Activated naive CD4-positive, alpha-beta T cell treated with anti-CD3 and anti-CD28 coated beads for 36 hours (primary cell): ENCODE measurements at regions not wholly inside any gene's neighbourhood (a gene's known extent, or its start where the extent isn't known, plus 50 kb on each side); places are given as distances from the start of the nearest gene placed in this dataset.

Experiments used
- CTCF ChIA-PET: fragments of 350-600 bp; sonication (Branson Sonifier 250); formaldehyde crosslinking; loops from one replicate; lab custom pipeline; 2021; ENCODE audit warnings: antibody characterized with exemption; lab: Charles Lee
- DNase-seq: peaks from one replicate; pipeline ENCODE4 v3.0.0-alpha.2; 2020
- H3K27ac Mint-ChIP-seq: one replicate; pipeline ENCODE4 v1.8.0; 2021; ENCODE audit warnings: mild to moderate bottlenecking, mixed read lengths
- H3K27me3 Mint-ChIP-seq: one replicate; pipeline ENCODE4 v1.8.0; 2021; ENCODE audit warnings: low read depth, mixed read lengths
- H3K36me3 Mint-ChIP-seq: one replicate; pipeline ENCODE4 v1.8.0; 2021; ENCODE audit warnings: low read depth, mixed read lengths
- H3K4me1 Mint-ChIP-seq: one replicate; pipeline ENCODE4 v1.8.0; 2021; ENCODE audit warnings: low read depth, mixed read lengths
- H3K4me3 Mint-ChIP-seq: one replicate; pipeline ENCODE4 v1.8.0; 2021; ENCODE audit warnings: mild to moderate bottlenecking, moderate library complexity, mixed read lengths
- H3K9me3 Mint-ChIP-seq: one replicate; pipeline ENCODE4 v1.8.0; 2021; ENCODE audit warnings: mixed read lengths
- intact Hi-C: fragments of 100-400 bp; cut with micrococcal nuclease; formaldehyde crosslinking; loops from one replicate; pipeline ENCODE4 v1.15.1; 2023

GRCh38 chr13:26824581-26824980 is 64.0 kb upstream of the GPR12 start:
- CTCF ChIA-PET: interaction anchor here (0.6 kb wide), 1 partner anchor 29 kb away, joined by 3 read pairs; no protein-coding TSS in a partner anchor
- no peak for DNase-seq
- H3K27ac Mint-ChIP-seq: no peak overlapping the region
- H3K9me3 Mint-ChIP-seq: no peaks in the 10 kb centered on the region
- H3K4me3 Mint-ChIP-seq: no peak overlapping the region
- peaks cover 3% of the 10 kb centered on the region for H3K27me3 Mint-ChIP-seq
- intact Hi-C loops: no loop called here
- H3K4me1 Mint-ChIP-seq: no peaks in the 10 kb centered on the region
- no peaks in the 10 kb centered on the region for H3K36me3 Mint-ChIP-seq

GRCh38 chr13:26822146-26822545 is 61.6 kb upstream of the GPR12 start:
- Mint-ChIP-seq H3K36me3 (no peaks in the 10 kb centered on the region), H3K4me1 (no peaks in the 10 kb centered on the region), H3K4me3 (no peak overlapping the region), H3K27ac (no peak overlapping the region), H3K9me3 (no peaks in the 10 kb centered on the region), H3K27me3 (peaks cover 3% of the 10 kb centered on the region)
- intact Hi-C loops: no loop called here
- CTCF ChIA-PET: interaction anchor here (1.1 kb wide), 1 partner anchor 9 kb away, joined by 3 read pairs; no protein-coding TSS in a partner anchor
- DNase-seq: no peak

GRCh38 chr13:26821672-26822071 is 61.1 kb upstream of the GPR12 start:
- no peaks in the 10 kb centered on the region for H3K36me3 Mint-ChIP-seq
- H3K9me3 Mint-ChIP-seq: no peaks in the 10 kb centered on the region
- CTCF ChIA-PET: interaction anchor here (1.1 kb wide), 1 partner anchor 9 kb away, joined by 3 read pairs; no protein-coding TSS in a partner anchor
- no peak for DNase-seq
- H3K27me3 Mint-ChIP-seq: peaks cover 2% of the 10 kb centered on the region
- intact Hi-C loops: no loop called here
- no peak overlapping the region for H3K27ac Mint-ChIP-seq
- H3K4me3 Mint-ChIP-seq: no peak overlapping the region
- no peaks in the 10 kb centered on the region for H3K4me1 Mint-ChIP-seq

GRCh38 chr13:26820871-26821270 is 60.3 kb upstream of the GPR12 start:
- Mint-ChIP-seq H3K9me3 (no peaks in the 10 kb centered on the region), H3K36me3 (no peaks in the 10 kb centered on the region), H3K4me1 (no peaks in the 10 kb centered on the region), H3K27me3 (no peaks in the 10 kb centered on the region), H3K4me3 (no peak overlapping the region), H3K27ac (no peak overlapping the region)
- intact Hi-C loops: no loop called here
- DNase-seq: no peak
- CTCF ChIA-PET: no interaction called here

- H3K36me3 Mint-ChIP-seq: no peaks in the 10 kb centered on the region
- no peaks in the 10 kb centered on the region for H3K27me3 Mint-ChIP-seq
- no peak overlapping the region for H3K4me3 Mint-ChIP-seq
- no peaks in the 10 kb centered on the region for H3K9me3 Mint-ChIP-seq
- no peak for DNase-seq
- no peak overlapping the region for H3K27ac Mint-ChIP-seq
- intact Hi-C loops: no loop called here
- CTCF ChIA-PET: interaction anchor here (0.6 to 0.9 kb wide), 2 partner anchors 111 to 1053 kb away, joined by 3 read pairs; no protein-coding TSS in a partner anchor
- H3K4me1 Mint-ChIP-seq: no peaks in the 10 kb centered on the region
Measured at GRCh38 chr13:26819046-26819445, 58.5 kb upstream of the GPR12 start.

GRCh38 chr13:26816881-26817280 is 56.3 kb upstream of the GPR12 start:
- CTCF ChIA-PET: no interaction called here

GRCh38 chr13:26813980-26814348 is 53.4 kb upstream of the GPR12 start:
- no peaks in the 10 kb centered on the region for H3K9me3 Mint-ChIP-seq
- H3K27ac Mint-ChIP-seq: no peak overlapping the region
- peaks cover 9% of the 10 kb centered on the region for H3K27me3 Mint-ChIP-seq
- DNase-seq: no peak
- CTCF ChIA-PET: interaction anchor here (1.0 kb wide), 1 partner anchor 42 kb away, joined by 3 read pairs; no protein-coding TSS in a partner anchor
- H3K4me1 Mint-ChIP-seq: no peaks in the 10 kb centered on the region
- intact Hi-C loops: no loop called here
- no peaks in the 10 kb centered on the region for H3K36me3 Mint-ChIP-seq
- no peak overlapping the region for H3K4me3 Mint-ChIP-seq

More at GRCh38 chr13:26816881-26817280, 56.3 kb upstream of the GPR12 start:
- Mint-ChIP-seq H3K27me3 (no peaks in the 10 kb centered on the region), H3K36me3 (no peaks in the 10 kb centered on the region), H3K9me3 (no peaks in the 10 kb centered on the region), H3K4me3 (no peak overlapping the region), H3K27ac (no peak overlapping the region), H3K4me1 (no peaks in the 10 kb centered on the region)
- intact Hi-C loops: no loop called here
- DNase-seq: no peak

GRCh38 chr13:26813321-26813979 is 52.9 kb upstream of the GPR12 start:
- intact Hi-C loops: no loop called here
- CTCF ChIA-PET: interaction anchor here (1.0 to 1.3 kb wide), 2 partner anchors 8 to 43 kb away, joined by 3 read pairs; no protein-coding TSS in a partner anchor
- Mint-ChIP-seq H3K27me3 (peaks cover 9% of the 10 kb centered on the region), H3K4me1 (no peaks in the 10 kb centered on the region), H3K27ac (no peak overlapping the region), H3K36me3 (no peaks in the 10 kb centered on the region), H3K4me3 (no peak overlapping the region), H3K9me3 (no peaks in the 10 kb centered on the region)
- DNase-seq: no peak

GRCh38 chr13:26811581-26811980 is 51.0 kb upstream of the GPR12 start:
- Mint-ChIP-seq H3K36me3 (no peaks in the 10 kb centered on the region), H3K27me3 (peaks cover 16% of the 10 kb centered on the region), H3K27ac (no peak overlapping the region), H3K9me3 (no peaks in the 10 kb centered on the region), H3K4me1 (no peaks in the 10 kb centered on the region), H3K4me3 (no peak overlapping the region)
- CTCF ChIA-PET: no interaction called here
- no peak for DNase-seq
- intact Hi-C loops: no loop called here
